Stimulated activated CD4-positive, alpha-beta T cell treated with anti-CD3 and anti-CD28 coated beads, Interleukin-2, amount 100 ng/mL, for 4 hours (primary cell): ENCODE measurements at regions not wholly inside any gene's neighbourhood (a gene's known extent, or its start where the extent isn't known, plus 50 kb on each side); places are given as distances from the start of the nearest gene placed in this dataset.
"Not testable (repeated sequence)": the region's sequence is repeated elsewhere in the genome, so short reads cannot be mapped to it uniquely, and the experiment has no call there.

Source experiments
- DNase-seq: peaks from one replicate; pipeline ENCODE4 v3.0.0-alpha.2; 2020; ENCODE audit warnings: low read depth

DNA sequence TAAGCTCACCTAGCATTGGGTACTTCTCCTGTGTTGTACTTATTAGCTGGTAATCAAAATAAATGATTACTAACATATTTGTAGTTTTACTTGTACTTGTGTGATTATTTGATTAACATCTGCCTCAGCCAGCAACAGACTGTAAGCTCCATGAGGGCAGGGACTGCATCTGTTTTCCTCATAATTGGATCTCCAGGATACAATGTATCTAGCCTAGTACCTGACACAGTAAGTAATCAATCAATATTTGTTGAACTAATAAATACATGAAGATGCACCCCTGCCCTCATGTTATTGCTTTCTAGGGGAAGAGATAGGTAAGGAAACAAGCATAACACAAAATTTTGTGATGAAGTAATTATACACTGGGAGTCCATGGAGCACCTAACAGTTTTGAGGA is 101.5 kb downstream of the TENT5C start:
- DNase-seq, result no peak

DNA sequence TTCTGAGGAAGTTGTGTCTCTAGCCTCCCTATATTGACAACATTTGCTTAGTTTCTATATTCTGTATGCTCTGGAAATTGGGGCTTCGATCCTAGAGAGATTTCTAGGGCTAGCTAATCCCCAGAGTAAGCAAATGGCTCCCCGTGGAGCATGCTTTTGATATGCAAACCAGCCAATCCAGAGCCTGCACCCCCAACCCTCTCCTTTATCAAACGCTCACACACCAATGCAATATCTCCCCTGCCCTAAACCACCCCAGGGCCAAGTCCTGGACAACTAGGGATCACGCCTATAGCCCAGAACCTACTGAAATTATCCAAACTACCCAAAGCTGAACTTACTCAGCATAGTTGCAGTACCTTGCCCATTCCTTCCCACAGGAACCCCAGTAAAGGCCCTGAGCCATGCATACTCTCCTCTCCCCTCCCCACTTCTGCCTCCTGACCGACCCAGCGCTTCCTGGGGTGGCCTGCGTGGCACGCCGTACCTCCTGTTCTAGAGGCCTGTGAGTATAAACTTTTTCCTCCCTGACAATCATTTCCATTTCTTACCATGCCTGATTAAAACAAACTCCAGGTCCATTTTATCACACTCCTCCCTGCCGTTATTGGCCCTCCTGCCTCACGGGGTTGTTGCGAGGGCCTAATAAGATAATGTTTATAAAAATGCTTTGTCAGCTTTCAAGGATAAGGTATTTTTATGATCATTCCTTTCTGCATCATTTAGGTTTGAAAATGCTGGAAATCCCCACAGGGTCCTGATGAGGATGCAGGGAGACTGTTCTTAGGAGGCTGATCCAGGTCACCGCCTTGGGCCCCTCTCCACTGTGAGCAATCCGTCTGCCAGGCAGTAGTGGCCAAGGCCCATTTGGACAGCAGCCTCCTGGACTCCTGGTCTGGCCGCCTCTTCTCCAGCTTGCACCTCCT is 102.7 kb downstream of the TENT5C start:
- no peak for DNase-seq

DNA sequence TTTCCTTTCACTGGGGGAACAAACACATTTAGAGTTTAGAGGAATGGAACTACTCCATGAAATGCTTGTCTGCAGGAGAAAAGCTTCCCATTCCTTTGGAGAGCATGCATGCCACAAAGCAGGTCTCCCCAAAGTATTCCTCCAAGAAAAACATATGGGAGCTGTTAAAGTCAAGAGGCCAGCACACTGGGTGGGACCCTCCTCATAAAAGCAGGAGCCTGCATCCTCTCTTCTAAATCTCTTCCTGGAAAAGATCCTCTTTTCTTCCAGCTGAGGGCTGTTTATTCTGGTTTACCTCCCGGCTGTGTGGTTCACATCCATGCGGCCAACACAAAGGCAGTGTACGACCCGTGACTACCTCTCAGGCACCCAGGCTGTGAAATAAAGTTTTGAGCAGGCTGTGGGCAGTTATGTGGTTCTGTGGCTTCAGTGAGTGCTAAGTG is 103.4 kb downstream of the TENT5C start:
- DNase-seq, result no peak

DNA sequence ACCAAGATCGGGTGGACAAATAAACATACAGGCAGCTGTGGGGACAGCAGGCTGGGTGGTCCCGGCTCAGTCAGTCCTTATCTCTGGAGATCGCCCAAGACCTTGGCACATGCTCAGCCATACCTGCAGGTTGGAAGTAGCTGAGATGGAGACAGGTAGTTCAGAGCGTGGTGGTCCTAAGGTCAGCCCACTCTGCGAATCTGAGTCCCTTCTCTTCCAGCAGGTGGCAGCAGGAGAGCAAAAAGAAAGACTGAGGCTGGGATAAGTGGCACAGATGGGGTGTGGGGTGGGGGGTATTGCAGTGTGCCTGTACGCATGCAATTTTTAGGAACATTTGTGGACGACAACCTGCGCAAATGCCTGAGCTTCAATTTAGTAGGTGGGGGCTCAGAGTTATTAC is 104.9 kb downstream of the TENT5C start:
- no peak for DNase-seq

DNA sequence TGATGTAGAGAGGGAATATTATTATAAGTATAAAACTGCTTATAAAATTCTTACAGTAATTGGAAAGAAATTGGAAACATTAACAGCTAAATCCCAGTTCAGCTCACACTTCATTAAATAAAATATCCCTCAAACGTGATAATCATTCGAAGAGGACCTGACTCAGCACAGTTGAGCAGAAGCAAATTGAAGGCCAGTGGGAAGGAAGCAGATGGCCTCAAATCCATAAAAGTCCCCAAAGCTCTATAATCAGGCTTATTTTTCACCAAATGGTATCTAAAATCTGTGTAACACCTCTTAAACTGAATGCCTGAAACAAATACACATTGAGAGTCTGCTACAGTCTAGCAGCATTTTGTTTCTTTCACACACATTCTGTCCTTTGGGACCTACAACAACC is 106.8 kb downstream of the TENT5C start:
- DNase-seq, result no peak

DNA sequence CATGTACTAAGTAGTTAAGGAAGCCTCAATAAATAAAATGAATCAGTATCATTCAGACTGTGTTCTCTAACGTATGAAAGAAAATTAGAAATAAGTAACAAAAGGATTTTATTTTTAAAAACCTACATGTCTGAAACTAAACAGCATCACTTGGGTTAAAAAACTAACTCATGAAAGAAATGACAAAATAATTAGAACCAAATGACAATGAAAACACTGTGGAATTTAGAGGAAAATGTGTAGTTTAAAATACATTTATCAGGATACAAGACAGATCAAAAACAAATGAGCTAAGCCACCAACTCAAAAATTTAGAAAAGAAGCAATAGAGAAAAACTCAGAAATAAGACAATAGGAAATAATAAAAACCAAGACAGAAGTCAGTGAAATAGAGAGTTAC is 108.7 kb downstream of the TENT5C start:
- DNase-seq, result no peak

DNA sequence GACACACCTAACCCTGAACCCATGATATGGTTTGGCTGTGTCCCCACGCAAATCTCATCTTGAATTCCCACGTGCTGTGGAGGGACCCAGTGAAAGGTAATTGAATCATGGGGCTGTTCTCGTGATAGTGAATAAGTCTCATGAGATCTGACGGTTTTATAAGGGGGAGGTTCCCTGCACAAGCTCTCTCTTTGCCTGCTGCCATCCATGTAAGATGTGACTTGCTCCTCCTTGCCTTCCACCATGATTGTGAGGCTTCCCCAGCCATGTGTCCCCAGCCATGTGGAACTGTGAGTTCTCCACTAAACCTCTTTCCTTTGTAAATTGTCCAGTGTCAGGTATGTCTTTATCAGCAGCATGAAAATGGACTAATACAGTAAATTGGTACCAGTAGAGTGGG is 110.2 kb downstream of the TENT5C start:
- not testable (repeated sequence) for DNase-seq

DNA sequence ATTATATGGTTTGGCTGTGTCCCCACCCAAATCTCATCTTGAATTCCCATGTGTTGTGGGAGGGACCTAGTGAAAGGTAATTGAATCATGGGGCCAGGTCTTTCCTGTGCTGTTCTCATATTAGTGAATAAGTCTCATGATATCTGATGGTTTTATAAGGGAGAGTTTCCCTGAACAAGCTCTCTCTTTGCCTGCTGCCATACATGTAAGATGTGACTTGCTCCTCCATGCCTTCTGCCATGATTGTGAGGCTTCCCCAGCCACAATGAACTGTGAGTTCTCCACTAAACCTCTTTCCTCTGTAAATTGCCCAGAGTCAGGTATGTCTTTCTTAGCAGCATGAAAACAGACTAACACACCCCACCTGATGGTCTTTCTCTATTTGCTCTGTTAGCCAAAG is 112.1 kb downstream of the TENT5C start:
- DNase-seq, result not testable (repeated sequence)

DNA sequence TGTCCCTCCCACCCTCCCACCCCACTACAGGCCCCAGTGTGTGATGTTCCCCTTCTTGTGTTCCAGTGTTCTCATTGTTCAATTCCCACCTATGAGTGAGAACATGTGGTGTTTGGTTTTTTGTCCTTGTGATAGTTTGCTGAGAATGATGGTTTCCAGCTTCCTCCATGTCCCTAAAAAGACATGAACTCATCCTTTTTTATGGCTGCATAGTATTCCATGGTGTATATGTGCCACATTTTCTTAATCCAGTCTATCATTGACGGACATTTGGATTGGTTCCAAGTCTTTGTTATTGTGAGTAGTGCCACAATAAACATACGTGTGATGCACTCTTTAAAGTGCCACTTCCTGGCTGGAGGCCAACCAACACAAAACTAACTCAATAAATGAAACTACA is 112.7 kb downstream of the TENT5C start:
- not testable (repeated sequence) for DNase-seq

DNA sequence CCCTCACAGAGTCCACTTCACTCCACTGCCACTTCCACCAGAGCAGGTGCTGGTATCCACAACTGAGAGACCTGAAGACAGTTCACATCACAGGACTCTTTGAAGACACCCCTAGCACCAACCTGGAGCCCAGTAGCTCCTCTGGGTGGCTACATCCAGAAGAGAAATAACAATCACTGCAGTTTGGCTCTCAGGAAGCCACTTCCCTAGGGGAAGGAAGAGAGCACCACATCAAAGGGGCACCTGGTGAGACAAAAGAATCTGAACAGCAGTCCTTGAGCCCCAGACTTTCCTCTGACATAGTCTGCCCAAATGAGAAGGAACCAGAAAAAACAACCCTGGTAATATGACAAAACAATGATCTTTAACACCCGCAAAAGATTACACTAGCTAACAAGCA is 113.2 kb downstream of the TENT5C start:
- no peak for DNase-seq

DNA sequence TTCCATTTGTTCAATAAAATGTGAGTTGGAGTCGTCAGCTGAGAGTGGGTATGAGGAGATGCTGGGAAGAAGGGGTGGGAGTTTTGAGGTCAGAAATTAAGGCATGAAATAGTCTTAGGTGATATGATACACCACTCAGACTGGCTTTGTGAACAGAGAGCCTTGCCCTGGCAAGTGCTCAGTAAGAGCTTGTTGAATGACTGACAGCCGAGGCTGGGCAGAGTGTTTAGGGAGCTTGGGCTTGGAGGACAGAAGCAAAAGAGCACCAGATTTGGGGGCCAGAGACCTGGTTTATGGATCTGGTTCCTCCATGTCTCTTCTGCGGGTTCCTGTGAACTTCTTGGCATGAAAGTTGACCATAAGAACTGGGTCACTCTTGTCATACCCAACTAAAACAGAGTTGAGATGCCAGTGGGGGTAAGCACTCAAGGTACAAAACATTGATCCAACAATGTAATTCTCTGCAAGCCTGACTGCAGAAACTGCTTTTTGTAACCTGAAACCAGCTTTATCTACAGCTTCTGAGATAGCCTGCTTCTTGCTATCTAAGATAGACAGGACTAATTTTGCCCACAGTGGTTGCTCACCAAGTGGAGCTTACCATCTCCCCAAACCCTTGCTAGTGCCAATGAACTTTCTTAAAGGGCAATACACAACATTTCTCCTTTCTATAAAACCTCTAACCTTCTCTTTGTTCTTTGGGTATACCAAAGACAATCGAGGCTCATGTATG is 126.4 kb downstream of the TENT5C start:
- no peak for DNase-seq

DNA sequence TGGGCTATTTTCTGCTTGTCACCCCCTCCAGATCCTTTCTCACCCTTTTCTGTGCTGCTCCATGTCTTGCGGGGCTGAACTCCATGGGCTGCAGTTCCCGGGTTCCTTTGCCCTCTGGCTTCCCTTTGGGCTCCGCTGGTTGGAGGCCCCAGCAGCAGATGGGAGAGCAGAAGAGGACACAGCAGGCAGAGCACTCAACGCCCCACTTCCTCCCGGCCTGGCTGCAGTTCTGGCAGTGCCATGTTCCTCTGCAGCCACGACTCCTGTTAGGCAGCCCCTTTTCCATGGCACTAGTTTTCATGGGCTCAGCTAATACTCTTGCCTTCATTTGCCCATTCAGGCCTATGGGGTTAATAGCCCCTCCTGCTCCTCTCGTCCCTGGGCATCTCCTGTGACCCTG is 127.1 kb downstream of the TENT5C start:
- DNase-seq, result no peak

DNA sequence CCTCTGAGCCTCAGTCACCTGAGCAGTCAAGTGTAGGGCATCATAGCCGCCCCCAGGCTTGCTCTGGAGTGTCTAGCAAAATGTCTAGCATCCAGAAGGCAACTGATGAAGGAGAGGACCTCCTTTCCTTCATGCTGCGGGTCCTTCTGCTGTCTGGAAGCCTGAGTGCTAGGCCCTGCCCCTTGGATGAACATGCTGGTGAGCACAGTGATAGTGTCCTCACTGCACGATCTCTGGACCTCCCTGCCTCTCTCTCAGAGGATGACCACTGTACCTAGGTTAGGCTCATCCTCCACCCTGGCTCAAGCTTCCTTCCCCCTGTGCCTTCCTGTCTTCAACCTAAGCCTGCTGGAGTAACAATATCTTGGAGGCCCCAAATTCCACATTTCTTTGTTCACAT is 128.6 kb downstream of the TENT5C start:
- DNase-seq, result no peak

DNA sequence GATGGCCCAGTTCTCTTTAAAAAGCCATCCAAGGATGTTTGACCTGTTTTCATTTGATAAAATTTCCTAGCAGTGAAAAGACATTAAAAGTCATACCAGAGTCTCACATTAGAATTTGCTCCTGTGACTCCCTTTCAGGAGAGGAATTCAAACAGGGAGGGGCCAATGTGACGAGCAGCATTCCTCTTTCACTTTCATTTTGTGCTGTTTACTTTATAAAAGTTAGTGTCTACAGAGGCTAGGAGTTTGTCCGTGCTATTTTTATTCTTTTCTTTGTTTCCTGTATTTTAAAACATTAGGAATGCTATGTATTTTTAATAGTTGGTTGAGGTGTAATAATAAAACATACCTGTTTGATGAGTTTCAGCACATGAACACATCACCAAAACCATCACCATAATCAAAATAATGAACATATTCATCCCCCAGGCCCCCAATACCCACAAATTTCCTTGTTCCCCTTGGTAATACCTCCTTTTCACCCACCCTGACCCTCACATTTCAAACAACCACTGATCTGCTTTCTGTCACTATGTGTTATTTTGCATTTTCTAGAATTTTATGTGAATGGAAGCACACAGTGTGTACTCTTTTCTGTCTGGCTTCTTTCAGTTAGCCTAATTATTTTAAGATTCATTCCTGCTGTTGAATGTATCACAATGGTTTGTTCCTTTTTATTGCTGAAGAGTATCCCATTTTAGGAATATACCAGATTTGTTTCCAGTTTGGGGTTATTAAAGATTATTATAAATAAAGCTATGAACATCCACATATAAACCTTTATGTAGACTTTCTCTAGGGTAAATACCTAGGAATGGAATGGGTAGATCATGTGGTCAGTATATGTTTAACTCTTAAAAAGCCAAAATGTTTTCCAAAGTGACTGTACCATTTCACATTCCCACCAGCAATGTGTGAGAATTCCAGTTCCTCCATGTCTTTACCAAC is 129.5 kb downstream of the TENT5C start:
- peak; percentile 25 for DNase-seq

DNA sequence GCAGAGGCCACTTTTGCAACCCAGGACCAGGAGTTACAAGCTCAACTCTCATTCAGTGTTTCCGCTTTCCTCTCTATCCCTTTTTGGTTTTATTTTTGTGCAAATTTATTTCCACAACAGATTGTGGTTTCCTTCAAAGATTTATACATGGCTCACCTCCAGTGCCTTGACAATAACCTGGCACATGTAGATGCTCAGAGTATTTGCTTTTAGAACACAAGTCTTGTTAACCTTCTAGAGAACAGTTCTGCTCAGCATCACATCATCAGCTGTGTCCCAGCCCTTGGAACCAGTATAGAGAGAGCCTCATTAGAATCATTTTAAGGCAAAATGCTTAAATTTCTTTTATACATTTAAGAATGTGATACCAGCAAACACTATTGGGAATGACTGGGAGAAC is 133.7 kb downstream of the TENT5C start:
- DNase-seq, result no peak

DNA sequence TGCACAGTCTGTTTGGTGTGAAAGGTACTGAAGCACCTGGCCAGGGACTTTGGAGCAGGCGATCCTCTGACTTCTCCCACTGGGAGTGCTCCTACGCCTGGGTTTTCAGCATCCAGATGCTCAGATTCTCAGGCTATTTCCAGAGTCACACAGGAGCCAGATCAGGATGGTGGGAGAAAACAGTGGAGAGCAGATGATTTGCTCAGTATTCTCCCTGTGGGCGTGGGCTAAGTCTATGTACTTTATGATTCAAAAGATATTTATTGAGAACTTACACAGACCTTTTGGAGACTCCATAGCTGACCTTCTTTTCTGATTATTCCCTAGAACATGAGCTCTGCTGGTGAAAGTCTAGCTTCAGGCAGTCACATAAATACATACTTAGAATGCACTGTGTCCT is 134.6 kb downstream of the TENT5C start:
- no peak for DNase-seq

DNA sequence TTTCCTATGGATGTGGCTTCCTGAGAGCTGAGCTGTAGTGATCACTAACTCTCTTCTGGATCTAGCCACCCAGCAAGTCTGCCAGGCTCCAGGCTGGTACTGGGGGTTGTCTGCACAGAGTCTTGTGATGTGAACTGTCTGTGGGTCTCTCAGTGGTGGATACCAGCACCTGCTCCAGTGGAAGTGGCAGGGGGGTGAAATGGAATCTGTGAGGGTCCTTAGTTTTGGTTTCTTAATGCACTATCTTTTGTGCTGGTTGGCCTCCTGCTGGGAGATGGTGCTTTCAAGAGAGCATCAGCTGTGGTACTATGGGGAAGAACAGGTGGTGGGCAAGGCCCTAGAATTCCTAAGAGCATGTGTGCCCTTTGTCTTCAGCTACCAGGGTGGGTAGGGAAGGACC is 140.7 kb downstream of the TENT5C start:
- DNase-seq, result not testable (repeated sequence)

DNA sequence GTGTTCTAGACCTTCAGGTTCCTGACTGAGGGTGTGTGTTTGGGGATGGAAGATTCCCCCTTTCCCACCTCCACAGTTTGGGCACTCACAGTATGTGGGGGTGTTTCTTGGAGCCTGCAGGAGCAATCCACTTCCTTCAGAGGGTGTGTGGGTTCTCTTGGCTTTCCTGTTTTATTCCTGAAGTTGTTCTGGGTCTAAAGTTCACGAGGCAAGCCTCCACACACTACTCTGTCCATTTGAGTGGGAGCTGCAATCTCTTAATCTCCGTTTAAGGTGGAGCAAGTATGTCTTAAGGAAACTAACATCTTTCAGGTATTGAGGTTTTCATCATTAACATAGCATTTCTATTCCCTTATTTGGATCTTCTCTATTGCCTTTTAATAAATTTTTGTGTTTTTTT is 141.8 kb downstream of the TENT5C start:
- DNase-seq, result no peak

DNA sequence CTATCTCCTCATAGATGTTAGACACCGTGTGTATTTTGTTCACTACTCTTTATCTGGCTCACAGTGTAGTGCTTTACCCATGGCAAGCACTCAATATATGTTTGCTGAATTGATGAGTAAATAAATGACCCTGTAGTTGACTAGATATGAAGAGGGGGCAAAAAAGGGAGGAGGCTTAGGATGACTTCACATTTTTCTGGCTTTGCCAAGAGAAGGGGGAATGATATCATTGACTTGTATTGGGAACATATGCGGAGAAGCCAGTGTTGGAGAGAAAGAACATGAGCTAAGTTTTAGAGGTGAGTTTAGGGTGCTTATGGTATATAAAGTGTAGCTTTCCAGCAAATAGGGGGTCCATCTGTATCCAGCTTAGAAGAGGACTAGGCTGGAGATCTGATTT is 145.5 kb downstream of the TENT5C start:
- no peak for DNase-seq

DNA sequence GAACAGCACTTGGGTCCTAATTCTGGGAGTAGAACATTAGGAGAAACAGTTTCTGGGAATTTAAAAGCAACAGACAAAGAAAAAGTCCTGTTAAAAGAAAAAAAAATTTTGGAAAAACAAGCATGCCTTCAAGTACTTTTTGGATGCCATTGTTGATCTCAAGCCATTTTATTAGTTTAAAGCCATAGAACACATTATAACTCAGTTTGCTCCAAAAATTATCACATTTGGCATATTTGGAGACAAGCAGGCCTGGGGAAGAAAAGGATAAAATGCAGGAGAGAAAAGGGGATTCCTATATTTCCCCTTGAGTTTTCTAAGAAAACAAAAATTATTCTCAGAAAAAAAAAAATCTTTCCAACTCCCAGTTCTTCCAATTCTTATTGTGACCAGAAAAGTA is 146.8 kb downstream of the TENT5C start:
- no peak for DNase-seq

DNA sequence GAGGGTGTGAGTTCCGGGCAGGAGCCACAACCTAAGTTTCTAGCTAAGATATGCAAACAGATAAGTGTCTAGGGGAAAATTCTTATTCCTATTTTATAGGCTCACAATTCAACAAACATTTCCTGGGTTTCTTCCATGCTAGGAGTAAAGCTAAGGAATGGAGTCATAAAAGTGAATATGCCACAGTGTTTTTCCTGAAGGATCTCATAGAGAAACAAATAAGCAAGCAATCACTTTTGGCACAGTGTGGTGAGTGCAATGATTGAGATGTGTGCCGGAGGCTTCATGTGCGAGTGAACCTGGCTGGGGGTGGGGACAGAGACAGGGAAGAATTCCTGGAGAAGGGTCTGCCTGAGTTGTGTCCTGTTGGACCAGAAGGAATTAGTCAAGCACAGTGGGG is 147.4 kb downstream of the TENT5C start:
- DNase-seq, result no peak

DNA sequence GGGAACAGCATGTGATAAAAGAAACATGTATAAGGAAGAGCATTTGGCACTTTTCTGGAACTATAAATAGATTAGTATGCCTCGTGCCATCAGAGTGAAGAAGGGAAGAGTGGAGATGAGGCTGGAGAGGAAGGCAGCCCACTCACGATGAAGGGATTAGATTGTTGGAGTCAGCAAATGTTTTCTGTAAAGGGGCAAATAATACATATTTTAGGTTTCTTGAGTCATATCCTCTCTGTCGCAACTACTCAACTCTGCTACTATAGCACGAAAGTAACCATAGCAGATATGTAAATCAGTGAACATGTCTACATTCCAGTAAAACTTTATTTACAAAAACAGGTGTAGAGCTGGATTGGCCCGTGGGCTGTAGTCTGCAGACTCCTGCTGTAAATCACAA is 147.8 kb downstream of the TENT5C start:
- no peak for DNase-seq
